GM12878 (cell line): ENCODE measurements at regions not wholly inside any gene's neighbourhood (a gene's known extent, or its start where the extent isn't known, plus 50 kb on each side); places are given as distances from the start of the nearest gene placed in this dataset.

Experiments used
- ATAC-seq: fragments of 200-7000 bp; cut with Tn5 transposase; 3 replicates; pipeline ENCODE4 v1.9.1; 2020; ENCODE audit warnings: mild to moderate bottlenecking, moderate library complexity
- BruUV-seq: library from RNA; stranded (reverse); fragments of 400-500 nt; replicated peaks from 2 replicates; lab custom pipeline; 2021; lab: Mats Ljungman, UMichigan
- CTCF ChIA-PET: fragments of 300-600 bp; sonication (Branson Sonifier 250); formaldehyde crosslinking; extraction: SDS; loops from one replicate; lab custom pipeline; 2021; ENCODE audit warnings: inconsistent platforms; lab: Yijun Ruan, JAX
- POLR2A ChIA-PET: fragments of 350-600 bp; formaldehyde crosslinking; extraction: SDS; loops from one replicate; lab custom pipeline; 2021; ENCODE audit warnings: inconsistent platforms; lab: Charles Lee
- RAD21 ChIA-PET: fragments of 300-600 bp; sonication (Branson Sonifier 250); formaldehyde crosslinking; loops from one replicate; lab custom pipeline; 2023; ENCODE audit warnings: antibody characterized with exemption; ENCODE audit not compliant: unreplicated experiment; lab: Charles Lee
- SMC1A ChIA-PET: fragments of 300-600 bp; sonication (Branson Sonifier 250); formaldehyde crosslinking; loops from one replicate; lab custom pipeline; 2023; ENCODE audit not compliant: unreplicated experiment, uncharacterized antibody; lab: Charles Lee
- DNase-seq: peaks from one replicate; pipeline ENCODE4 v3.0.0-alpha.2; 2011; ENCODE audit warnings: low read depth, low spot score
- FAIRE-seq: peaks from 3 replicates; lab custom pipeline; 2011; peaks lifted over from hg19 to GRCh38; lab: Jason Lieb, UNC
- H2AFZ ChIP-seq: 2 replicates; pipeline ENCODE4 v1.6.0; 2011; ENCODE audit warnings: low read depth, low read length, control low read depth; ENCODE audit not compliant: control insufficient read depth
- H3K27ac ChIP-seq: 2 replicates; pipeline ENCODE4 v1.5.1; 2011; ENCODE audit warnings: control low read depth; ENCODE audit not compliant: control insufficient read depth, insufficient read depth
- H3K27me3 ChIP-seq, 2 experiments: replicated peaks in 1 of 2; 2 replicates each; pipeline versions ENCODE4 v1.6.0 to v1.6.1; 2011; ENCODE audit warnings: low read length in 1 of 2; ENCODE audit not compliant: control insufficient read depth in 2 of 2, insufficient read depth in 2 of 2
- H3K36me3 ChIP-seq, 2 experiments: 2 replicates each; pipeline ENCODE4 v1.5.1; 2011; ENCODE audit warnings: low read length in 1 of 2; ENCODE audit not compliant: control insufficient read depth in 2 of 2, insufficient read depth in 2 of 2
- H3K4me1 ChIP-seq: 2 replicates; pipeline ENCODE4 v1.6.1; 2011; ENCODE audit warnings: mild to moderate bottlenecking, low read length, moderate library complexity, mixed read lengths; ENCODE audit not compliant: control insufficient read depth, insufficient read depth
- H3K4me2 ChIP-seq: 2 replicates; pipeline ENCODE4 v1.6.0; 2011; ENCODE audit warnings: control low read depth; ENCODE audit not compliant: control insufficient read depth, insufficient read depth
- H3K4me3 ChIP-seq: fragments of 200-600 bp; sonication (generic); 2 replicates; pipeline ENCODE4 v1.5.1; 2016
- H3K79me2 ChIP-seq: 2 replicates; pipeline ENCODE4 v1.6.0; 2011; ENCODE audit warnings: low read length; ENCODE audit not compliant: control insufficient read depth, insufficient read depth
- H3K9ac ChIP-seq: 2 replicates; pipeline ENCODE4 v1.8.0; 2011; ENCODE audit warnings: low read length, control low read depth, mixed read lengths; ENCODE audit not compliant: control insufficient read depth, insufficient read depth
- H3K9me3 ChIP-seq: replicated peaks from 3 replicates; pipeline ENCODE4 v1.5.1; 2011; ENCODE audit warnings: mild to moderate bottlenecking, low read length; ENCODE audit not compliant: control insufficient read depth, insufficient read depth
- H4K20me1 ChIP-seq: 2 replicates; pipeline ENCODE4 v1.6.0; 2011; ENCODE audit not compliant: control insufficient read depth, insufficient read depth
- BCLAF1 ChIP-seq: fragments of 450-650 bp; IDR thresholded peaks from 2 replicates; pipeline ENCODE4 v1.6.1; 2017; ENCODE audit warnings: antibody characterized with exemption, mild to moderate bottlenecking, moderate library complexity
- CBFB ChIP-seq: IDR thresholded peaks from 2 replicates; pipeline ENCODE4 v1.6.1; 2016; ENCODE audit warnings: antibody characterized with exemption, low read depth
- CBX5 ChIP-seq: sonication (generic); IDR thresholded peaks from 2 replicates; pipeline ENCODE4 v1.6.1; 2016; ENCODE audit warnings: low read depth, moderate library complexity, mild to moderate bottlenecking, inconsistent platforms
- CHD4 ChIP-seq: fragments of 200-600 bp; sonication (generic); IDR thresholded peaks from 2 replicates; pipeline ENCODE4 v1.6.1; 2016; ENCODE audit warnings: mild to moderate bottlenecking
- EZH2 ChIP-seq: IDR thresholded peaks from 2 replicates; pipeline ENCODE4 v1.6.1; 2012; ENCODE audit warnings: low read depth, mild to moderate bottlenecking, control low read depth, inconsistent platforms, low read length, borderline replicate concordance; ENCODE audit not compliant: control insufficient read depth
- HDAC2 ChIP-seq: fragments of 200-600 bp; sonication (generic); IDR thresholded peaks from 2 replicates; pipeline ENCODE4 v1.6.1; 2017
- NFIC ChIP-seq: IDR thresholded peaks from 2 replicates; pipeline ENCODE4 v1.6.1; 2012; ENCODE audit warnings: low read depth, mild to moderate bottlenecking, inconsistent platforms, low read length, moderate library complexity
- NFYA ChIP-seq: IDR thresholded peaks from 2 replicates; pipeline ENCODE4 v1.6.1; 2011; ENCODE audit warnings: low read depth, mild to moderate bottlenecking, low read length, improper control_type of control experiment, borderline replicate concordance
- PAX8 ChIP-seq: fragments of 450-650 bp; IDR thresholded peaks from 2 replicates; pipeline ENCODE4 v1.6.1; 2017; ENCODE audit warnings: mild to moderate bottlenecking, moderate library complexity
- REST ChIP-seq: IDR thresholded peaks from 2 replicates; pipeline ENCODE4 v1.6.1; 2012; ENCODE audit warnings: mild to moderate bottlenecking, low read depth, low read length
- RUNX3 ChIP-seq: IDR thresholded peaks from 2 replicates; pipeline ENCODE4 v1.6.1; 2012; ENCODE audit warnings: low read length, inconsistent platforms
- SPI1 ChIP-seq: IDR thresholded peaks from 2 replicates; pipeline ENCODE4 v1.6.1; 2011; ENCODE audit warnings: low read depth, mild to moderate bottlenecking, low read length, moderate library complexity, borderline replicate concordance; ENCODE audit not compliant: insufficient read depth
- ZBTB33 ChIP-seq: fragments of 450-650 bp; IDR thresholded peaks from 2 replicates; pipeline ENCODE4 v1.6.1; 2017; ENCODE audit warnings: mild to moderate bottlenecking
- WGBS: methylation state at CpG from one replicate; pipeline ENCODE4 v1.1.6; 2016; ENCODE audit warnings: low lambda C conversion rate; ENCODE audit not compliant: insufficient replicate concordance, insufficient coverage; ENCODE audit errors: missing lambda C conversion rate; 5-methylcytosine and 5-hydroxymethylcytosine counted together
- in situ Hi-C: fragments of 300-500 bp; cut with MboI; formaldehyde crosslinking; loops from 9 replicates; pipeline ENCODE4 v1.14.3; 2018; ENCODE audit warnings: mixed read lengths
- intact Hi-C: fragments of 100-400 bp; cut with micrococcal nuclease; formaldehyde crosslinking; loops from one replicate; pipeline ENCODE4 v1.14.2; 2022; ENCODE audit not compliant: unreplicated experiment

GRCh38 chr1:168825129-168825528, 96.1 kb upstream of the DPT start:
- no peak for FAIRE-seq
- no TSS peak for BruUV-seq
- H3K79me2 ChIP-seq: no peaks in the 10 kb centered on the region
- no peak overlapping the region for H2AFZ ChIP-seq
- CTCF ChIA-PET: interaction anchor here (0.9 to 1.2 kb wide), 2 partner anchors 25 to 188 kb away, joined by 3 to 4 read pairs; no protein-coding TSS in a partner anchor
- H3K4me1 ChIP-seq: no peaks in the 10 kb centered on the region
- no peak overlapping the region for H3K4me2 ChIP-seq
- SMC1A ChIA-PET: interaction anchor here (0.7 to 1.0 kb wide), 3 partner anchors 9 to 283 kb away, joined by 3 to 4 read pairs (median 3); no protein-coding TSS in a partner anchor
- RAD21 ChIA-PET: interaction anchor here (0.9 to 1.4 kb wide), 4 partner anchors 9 to 285 kb away, joined by 3 to 5 read pairs (median 4); no protein-coding TSS in a partner anchor
- no peak overlapping the region for H3K9ac ChIP-seq
- H3K9me3 ChIP-seq: no peaks in the 10 kb centered on the region
- no peak overlapping the region for H3K27ac ChIP-seq
- intact Hi-C loops (no loop called here), in situ Hi-C loops (no loop called here)
- TF ChIP-seq CHD4 (no peak), SPI1 (no peak), EZH2 (no peak), HDAC2 (no peak), NFIC (no peak), BCLAF1 (no peak), PAX8 (no peak), CBX5 (no peak), RUNX3 (no peak), REST (no peak), CBFB (no peak), NFYA (no peak), ZBTB33 (no peak)
- no peak for ATAC-seq
- H4K20me1 ChIP-seq: no peaks in the 10 kb centered on the region
- H3K27me3 ChIP-seq: no peaks in the 10 kb centered on the region
- POLR2A ChIA-PET: interaction anchor here (1.1 kb wide), 1 partner anchor 8 kb away, joined by 3 read pairs; no protein-coding TSS in a partner anchor
- H3K4me3 ChIP-seq: no peak overlapping the region
- H3K36me3 ChIP-seq: no peaks in the 10 kb centered on the region
- DNase-seq: no peak
- WGBS: 6% methylated on average over 1 of the region's 1 CpG
